H9 (cell line): ENCODE measurements at regions not wholly inside any gene's neighbourhood (a gene's known extent, or its start where the extent isn't known, plus 50 kb on each side); places are given as distances from the start of the nearest gene placed in this dataset.
A peak's percentile ranks its signal among the peaks of the same experiment; 100 is the strongest.

Experiments used
- DNase-seq: peaks from one replicate; pipeline ENCODE4 v3.0.0-alpha.2; 2017
- H2AFZ ChIP-seq: one replicate; pipeline ENCODE4 v1.6.1; 2013; ENCODE audit warnings: mild to moderate bottlenecking, low read length, control low read depth, moderate library complexity
- H2AK5ac ChIP-seq: 2 replicates; pipeline ENCODE4 v1.6.1; 2013; ENCODE audit warnings: low read length, control low read depth, mixed read lengths; ENCODE audit not compliant: insufficient read length
- H2BK120ac ChIP-seq: one replicate; pipeline ENCODE4 v1.6.1; 2013; ENCODE audit warnings: low read depth, mild to moderate bottlenecking, low read length, control low read depth, inconsistent platforms; ENCODE audit not compliant: poor library complexity, severe bottlenecking
- H2BK12ac ChIP-seq: 2 replicates; pipeline ENCODE4 v1.6.1; 2013; ENCODE audit warnings: low read length, control low read depth, mixed read lengths, low read depth; ENCODE audit not compliant: insufficient read length
- H2BK15ac ChIP-seq: 2 replicates; pipeline ENCODE4 v1.6.1; 2013; ENCODE audit warnings: low read depth, low read length, control low read depth
- H2BK20ac ChIP-seq: one replicate; pipeline ENCODE4 v1.6.1; 2013; ENCODE audit warnings: low read depth, mild to moderate bottlenecking, low read length, control low read depth, inconsistent platforms; ENCODE audit not compliant: poor library complexity, severe bottlenecking
- H2BK5ac ChIP-seq: 2 replicates; pipeline ENCODE4 v1.6.1; 2013; ENCODE audit warnings: low read length, control low read depth, mixed read lengths; ENCODE audit not compliant: insufficient read length
- H3K14ac ChIP-seq: 2 replicates; pipeline ENCODE4 v1.6.1; 2013; ENCODE audit warnings: low read length, control low read depth; ENCODE audit not compliant: insufficient read depth
- H3K18ac ChIP-seq: 2 replicates; pipeline ENCODE4 v1.6.1; 2013; ENCODE audit warnings: low read depth, mild to moderate bottlenecking, mixed read lengths, low read length, control low read depth; ENCODE audit not compliant: insufficient read length
- H3K23ac ChIP-seq: 2 replicates; pipeline ENCODE4 v1.6.1; 2013; ENCODE audit warnings: low read length, control low read depth, mixed read lengths, low read depth; ENCODE audit not compliant: insufficient read length
- H3K23me2 ChIP-seq: 2 replicates; pipeline ENCODE4 v1.6.1; 2013; ENCODE audit warnings: low read depth, mild to moderate bottlenecking, mixed read lengths, low read length, control low read depth; ENCODE audit not compliant: insufficient read length, poor library complexity, severe bottlenecking
- H3K27ac ChIP-seq: 2 replicates; pipeline ENCODE4 v1.5.1; 2013; ENCODE audit warnings: low read length, control low read depth, mixed read lengths, low read depth; ENCODE audit not compliant: insufficient read length
- H3K27me3 ChIP-seq: 2 replicates; pipeline ENCODE4 v1.6.1; 2013; ENCODE audit warnings: low read length, control low read depth, inconsistent platforms; ENCODE audit not compliant: insufficient read depth
- H3K4ac ChIP-seq: 2 replicates; pipeline ENCODE4 v1.6.1; 2013; ENCODE audit warnings: low read depth, mild to moderate bottlenecking, control low read depth, inconsistent platforms, low read length, moderate library complexity
- H3K4me1 ChIP-seq: 2 replicates; pipeline ENCODE4 v1.6.1; 2013; ENCODE audit warnings: low read length, control low read depth, inconsistent platforms; ENCODE audit not compliant: insufficient read depth
- H3K4me2 ChIP-seq: 2 replicates; pipeline ENCODE4 v1.6.1; 2013; ENCODE audit warnings: low read length, control low read depth, mixed read lengths; ENCODE audit not compliant: insufficient read length, insufficient read depth
- H3K56ac ChIP-seq: 2 replicates; pipeline ENCODE4 v1.6.1; 2013; ENCODE audit warnings: low read depth, mild to moderate bottlenecking, mixed read lengths, low read length, control low read depth; ENCODE audit not compliant: insufficient read length
- H3K79me1 ChIP-seq: 2 replicates; pipeline ENCODE4 v1.6.1; 2013; ENCODE audit warnings: low read depth, mild to moderate bottlenecking, moderate library complexity, low read length, control low read depth, inconsistent platforms; ENCODE audit not compliant: insufficient read depth, poor library complexity, severe bottlenecking
- H3K79me2 ChIP-seq: 2 replicates; pipeline ENCODE4 v1.6.1; 2013; ENCODE audit warnings: low read length, control low read depth, inconsistent platforms; ENCODE audit not compliant: insufficient read depth
- H3K9ac ChIP-seq: 2 replicates; pipeline ENCODE4 v1.6.1; 2013; ENCODE audit warnings: low read length, control low read depth, mixed read lengths; ENCODE audit not compliant: insufficient read length; ENCODE audit errors: extremely low read depth
- H3K9me3 ChIP-seq: one replicate; pipeline ENCODE4 v1.6.1; 2013; ENCODE audit warnings: low read depth, low read length, inconsistent platforms; ENCODE audit not compliant: control insufficient read depth
- H3T11ph ChIP-seq: one replicate; pipeline ENCODE4 v1.6.1; 2013; ENCODE audit warnings: mild to moderate bottlenecking, low read length, control low read depth, inconsistent platforms
- H4K20me1 ChIP-seq: one replicate; pipeline ENCODE4 v1.6.1; 2013; ENCODE audit not compliant: control insufficient read depth, insufficient read length, insufficient read depth
- H4K5ac ChIP-seq: 2 replicates; pipeline ENCODE4 v1.6.1; 2013; ENCODE audit warnings: low read depth, mild to moderate bottlenecking, mixed read lengths, low read length, control low read depth; ENCODE audit not compliant: insufficient read length
- H4K8ac ChIP-seq: replicated peaks from 2 replicates; pipeline ENCODE4 v1.6.1; 2013; ENCODE audit warnings: low read length, control low read depth, mixed read lengths, low read depth; ENCODE audit not compliant: insufficient read length
- H4K91ac ChIP-seq: 2 replicates; pipeline ENCODE4 v1.6.1; 2013; ENCODE audit warnings: low read depth, mild to moderate bottlenecking, moderate library complexity, mixed read lengths, low read length, control low read depth; ENCODE audit not compliant: insufficient read length
- H3K27ac Mint-ChIP-seq, 3 experiments: 2 replicates in 2 of 3; 3 replicates in 1 of 3; pipeline ENCODE4 v1.8.0; 2020 to 2021; ENCODE audit warnings: mixed read lengths in 3 of 3, mild to moderate bottlenecking in 1 of 3, moderate library complexity in 1 of 3
- H3K27me3 Mint-ChIP-seq: 2 replicates; pipeline ENCODE4 v1.8.0; 2021; ENCODE audit warnings: low read depth, mild to moderate bottlenecking, moderate library complexity, mixed read lengths
- H3K36me3 Mint-ChIP-seq, 3 experiments: 2 replicates in 2 of 3; 3 replicates in 1 of 3; pipeline ENCODE4 v1.8.0; 2020 to 2021; ENCODE audit warnings: low read depth in 3 of 3, mixed read lengths in 3 of 3; ENCODE audit not compliant: insufficient read depth in 1 of 3
- H3K4me1 Mint-ChIP-seq, 2 experiments: 2 replicates each; pipeline ENCODE4 v1.8.0; 2020; ENCODE audit warnings: mixed read lengths in 2 of 2
- H3K4me3 Mint-ChIP-seq, 2 experiments: 2 replicates in 1 of 2; 3 replicates in 1 of 2; pipeline ENCODE4 v1.8.0; 2020 to 2021; ENCODE audit warnings: mild to moderate bottlenecking in 2 of 2, mixed read lengths in 2 of 2, moderate library complexity in 1 of 2
- H3K9me3 Mint-ChIP-seq, 2 experiments: 2 replicates in 1 of 2; 3 replicates in 1 of 2; pipeline ENCODE4 v1.8.0; 2020; ENCODE audit warnings: mild to moderate bottlenecking in 2 of 2, mixed read lengths in 2 of 2, moderate library complexity in 1 of 2
- CTCF ChIP-seq: fragments of 200-600 bp; sonication (generic); conservative IDR thresholded peaks from 3 replicates; pipeline ENCODE4 v1.8.0; 2021; ENCODE audit warnings: antibody characterized with exemption, mild to moderate bottlenecking
- WGBS: extraction: QIAGEN DNeasy Blood & Tissue Kit; methylation state at CpG from one replicate; pipeline ENCODE4 v1.1.7; 2013; ENCODE audit warnings: missing lambda C conversion rate, low lambda C conversion rate, mixed read lengths; ENCODE audit not compliant: insufficient read length; ENCODE audit errors: extremely low coverage; 5-methylcytosine and 5-hydroxymethylcytosine counted together

DNA sequence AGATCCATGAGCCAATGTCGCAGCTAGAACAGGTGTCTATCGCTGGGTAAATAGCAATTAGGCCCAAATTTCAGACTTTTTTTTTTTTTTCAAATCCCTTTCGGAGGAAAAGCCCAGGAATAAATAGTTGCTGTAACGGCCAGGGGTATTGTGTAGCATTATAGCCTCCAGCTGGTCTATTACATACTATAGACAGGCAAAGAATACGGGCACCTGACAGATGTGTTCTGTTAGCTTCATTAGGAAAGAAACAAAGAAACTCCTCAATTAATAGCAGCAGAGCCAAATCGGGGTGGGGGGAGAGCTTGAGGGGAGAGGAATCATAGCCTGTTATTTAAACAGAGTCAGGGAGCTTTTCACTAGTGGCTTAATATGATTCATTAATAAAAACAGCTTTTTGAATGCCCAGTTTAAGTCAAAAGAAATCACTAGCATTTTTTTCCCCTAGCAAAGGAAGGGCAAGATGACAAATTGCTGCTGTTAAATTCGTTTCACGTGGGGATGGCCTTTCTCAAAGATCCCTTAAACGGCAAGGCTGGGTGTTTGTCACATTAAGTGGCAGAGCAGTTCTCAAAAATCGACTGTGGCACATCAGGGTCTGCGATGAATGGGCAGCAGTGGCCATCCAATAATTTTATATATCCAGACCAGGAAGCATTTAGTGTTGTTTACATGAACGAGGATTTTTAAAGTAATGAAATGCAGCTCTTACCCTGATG is 139.4 kb downstream of the ID4 start:
- Histone ChIP-seq H3K27ac (no peak overlapping the region), H2BK20ac (no peak overlapping the region), H3K9ac (no peak overlapping the region), H3K9me3 (no peaks in the 10 kb centered on the region), H2AK5ac (no peak overlapping the region), H4K20me1 (no peaks in the 10 kb centered on the region), H3K23ac (no peak overlapping the region), H3K56ac (no peak overlapping the region), H2BK15ac (no peak overlapping the region), H3K14ac (no peak overlapping the region), H3K4me1 (no peaks in the 10 kb centered on the region), H3K18ac (no peak overlapping the region), H4K5ac (no peak overlapping the region), H2BK120ac (no peak overlapping the region), H3K4ac (no peak overlapping the region), H4K8ac (no peak overlapping the region), H3K4me2 (no peak overlapping the region), H4K91ac (no peak overlapping the region), H2BK5ac (no peak overlapping the region), H3K79me2 (no peaks in the 10 kb centered on the region), H2BK12ac (no peak overlapping the region), H3K27me3 (no peaks in the 10 kb centered on the region), H3K79me1 (no peaks in the 10 kb centered on the region), H3T11ph (no peak overlapping the region), H2AFZ (no peak overlapping the region), H3K23me2 (no peaks in the 10 kb centered on the region)
- Mint-ChIP-seq H3K4me1 (no peaks in the 10 kb centered on the region), H3K4me3 (no peak overlapping the region), H3K27me3 (no peaks in the 10 kb centered on the region), H3K9me3 (no peaks in the 10 kb centered on the region), H3K27ac (peak overlapping the region in 1 of 3 experiments; percentile 27; a peak in 1 of 7 replicates), H3K36me3 (no peaks in the 10 kb centered on the region)
- no peak for DNase-seq
- no CpG with 5 or more reads among the region's 12 CpGs for WGBS
- no peak for TF ChIP-seq CTCF
